HG02623 (cell line): ENCODE measurements at regions not wholly inside any gene's neighbourhood (a gene's known extent, or its start where the extent isn't known, plus 50 kb on each side); places are given as distances from the start of the nearest gene placed in this dataset.
"Not testable (repeated sequence)": the region's sequence is repeated elsewhere in the genome, so short reads cannot be mapped to it uniquely, and the experiment has no call there.

Experiments
- ATAC-seq: cut with Tn5 transposase; IDR thresholded peaks from one replicate; pipeline ENCODE4 v1.9.1; 2021; ENCODE audit warnings: moderate library complexity; ENCODE audit not compliant: unreplicated experiment

GRCh38 chrX:46367491-46367890, 177.7 kb downstream of the ZNF674 start:
- no peak for ATAC-seq

- ATAC-seq: no peak
Measured at GRCh38 chrX:46366381-46367207, 178.6 kb downstream of the ZNF674 start.

- ATAC-seq: no peak
Measured at GRCh38 chrX:46354481-46354880, 190.7 kb downstream of the ZNF674 start.

GRCh38 chrX:46341767-46342322, 203.4 kb downstream of the ZNF674 start:
- ATAC-seq: no peak

GRCh38 chrX:46340696-46341095, 204.5 kb downstream of the ZNF674 start:
- no peak for ATAC-seq

- no peak for ATAC-seq
Measured at GRCh38 chrX:46333550-46333949, 211.7 kb downstream of the ZNF674 start.

GRCh38 chrX:46330981-46331380, 214.2 kb downstream of the ZNF674 start:
- no peak for ATAC-seq

- no peak for ATAC-seq
Measured at GRCh38 chrX:46330513-46330912, 214.7 kb downstream of the ZNF674 start.

GRCh38 chrX:46328133-46328532, 217.1 kb downstream of the ZNF674 start:
- no peak for ATAC-seq

GRCh38 chrX:46327566-46328115, 217.6 kb downstream of the ZNF674 start:
- no peak for ATAC-seq

GRCh38 chrX:46326161-46326560, 219.1 kb downstream of the ZNF674 start:
- no peak for ATAC-seq

GRCh38 chrX:46325312-46325877, 219.8 kb downstream of the ZNF674 start:
- no peak for ATAC-seq

- no peak for ATAC-seq
Measured at GRCh38 chrX:46324166-46324565, 221.1 kb downstream of the ZNF674 start.

GRCh38 chrX:46322929-46323328, 222.3 kb downstream of the ZNF674 start:
- ATAC-seq: not testable (repeated sequence)

- ATAC-seq: no peak
Measured at GRCh38 chrX:46321676-46322075, 223.5 kb downstream of the ZNF674 start.

- no peak for ATAC-seq
Measured at GRCh38 chrX:46319750-46320149, 225.5 kb downstream of the ZNF674 start.

GRCh38 chrX:46318551-46318950, 226.7 kb downstream of the ZNF674 start:
- ATAC-seq: no peak

- no peak for ATAC-seq
Measured at GRCh38 chrX:46317163-46317562, 228.1 kb downstream of the ZNF674 start.

GRCh38 chrX:46311581-46312120, 233.6 kb downstream of the ZNF674 start:
- ATAC-seq: no peak

GRCh38 chrX:46310815-46311497, 234.3 kb downstream of the ZNF674 start:
- no peak for ATAC-seq

- no peak for ATAC-seq
Measured at GRCh38 chrX:46308110-46308509, 237.1 kb downstream of the ZNF674 start.
